ENCODE measurements at regions not wholly inside any gene's neighbourhood (a gene's known extent, or its start where the extent isn't known, plus 50 kb on each side); places are given as distances from the start of the nearest gene placed in this dataset.

- Histone ChIP-seq H3K36me3 (ENCODE audit: control insufficient read depth in 2 of 4, insufficient read depth in 4 of 4, low read length in 3 of 4) (no peaks in the 10 kb centered on the region), H3K79me2 (ENCODE audit: control insufficient read depth in 1 of 2, insufficient read depth in 2 of 2, low read length in 2 of 2) (no peaks in the 10 kb centered on the region), H4K8ac (ENCODE audit: extremely low read depth, insufficient read depth, low read length) (no peak overlapping the region), H3K56ac (replicated peaks; ENCODE audit: insufficient read length, low read depth, low read length) (no peak overlapping the region), H3K18ac (ENCODE audit: extremely low read depth, low read length) (no peak overlapping the region), H2BK20ac (ENCODE audit: low read length) (no peak overlapping the region), H4K20me1 (replicated peaks in 1 of 2; ENCODE audit: control insufficient read depth in 1 of 2, insufficient read depth in 2 of 2, low read length in 2 of 2) (no peaks in the 10 kb centered on the region), H2BK120ac (replicated peaks; ENCODE audit: low read depth, low read length) (no peak overlapping the region), H2AFZ (ENCODE audit: low read length) (no peak overlapping the region), H2BK15ac (ENCODE audit: low read length) (no peak overlapping the region), H2BK5ac (ENCODE audit: low read depth, low read length) (no peak overlapping the region), H3K27ac (ENCODE audit: low read depth, low read length) (no peak overlapping the region), H3K9ac (replicated peaks in 1 of 4; ENCODE audit: extremely low read depth in 1 of 4, low read depth in 3 of 4, low read length in 3 of 4) (no peak overlapping the region), H3K23me2 (ENCODE audit: low read depth, low read length) (no peaks in the 10 kb centered on the region), H3K4me2 (ENCODE audit: insufficient read depth in 1 of 2, low read depth in 2 of 2, low read length in 2 of 2) (no peak overlapping the region), H3K79me1 (ENCODE audit: low read depth, low read length) (no peaks in the 10 kb centered on the region), H3K9me3 (ENCODE audit: insufficient read depth in 2 of 2, low read depth in 1 of 2, low read length in 1 of 2) (no peaks in the 10 kb centered on the region), H4K5ac (ENCODE audit: insufficient read length, low read depth, low read length) (no peak overlapping the region), H3K4me1 (replicated peaks in 1 of 4; ENCODE audit: control insufficient read depth in 3 of 4, insufficient read depth in 4 of 4, low read length in 3 of 4) (no peaks in the 10 kb centered on the region; a peak in 1 of 7 replicates), H2AK5ac (ENCODE audit: low read depth, low read length) (no peak overlapping the region), H2BK12ac (ENCODE audit: low read depth, low read length) (no peak overlapping the region), H3K4me3 (ENCODE audit: extremely low read depth in 1 of 4, insufficient read depth in 2 of 4, low read depth in 3 of 4, low read length in 4 of 4) (no peak overlapping the region), H3K14ac (ENCODE audit: insufficient read length) (no peak overlapping the region), H3K23ac (ENCODE audit: insufficient read length) (no peak overlapping the region), H3K4ac (replicated peaks; ENCODE audit: insufficient read length, low read depth, low read length) (no peak overlapping the region), H3K27me3 (replicated peaks in 1 of 4; ENCODE audit: control insufficient read depth in 3 of 4, extremely low read depth in 1 of 4, insufficient read depth in 3 of 4, low read length in 3 of 4) (no peaks in the 10 kb centered on the region), H4K91ac (replicated peaks; ENCODE audit: insufficient read length, low read length) (no peak overlapping the region)
- DNase-seq (ENCODE audit: low read depth in 1 of 2, low spot score in 2 of 2) = no peak
- ChIA-PET POLR2A (ENCODE audit: partially characterized antibody) (no interaction called here), CTCF (ENCODE audit: partially characterized antibody) (interaction anchor here (0.9 to 1.7 kb wide), 2 partner anchors 9 to 14 kb away, joined by 4 to 8 read pairs; no protein-coding TSS in a partner anchor)
- TF ChIP-seq BRCA1 (IDR thresholded peaks at IDR 0.05; ENCODE audit: low read depth, low read length) (no peak), RFX5 (IDR thresholded peaks at IDR 0.05; ENCODE audit: borderline replicate concordance, low read depth, low read length) (no peak), RAD21 (IDR thresholded peaks at IDR 0.05 in 1 of 2, conservative IDR thresholded peaks at IDR 0.05 in 1 of 2; ENCODE audit: low read depth in 2 of 2, low read length in 2 of 2) (no peak), SRF (IDR thresholded peaks at IDR 0.05; ENCODE audit: low read depth, low read length) (no peak), RNF2 (IDR thresholded peaks at IDR 0.05; ENCODE audit: borderline replicate concordance, low read depth, low read length, missing control alignments, poor library complexity, severe bottlenecking) (no peak), JUN (IDR thresholded peaks at IDR 0.05; ENCODE audit: low read depth, low read length) (no peak), SAP30 (IDR thresholded peaks at IDR 0.05; ENCODE audit: insufficient read depth, insufficient replicate concordance, low read length) (no peak), TBP (IDR thresholded peaks at IDR 0.05; ENCODE audit: low read depth, low read length) (no peak)
- FAIRE-seq = no peak
- WGBS, 2 experiments (ENCODE audit: extremely low coverage in 1 of 2, insufficient coverage in 1 of 2, insufficient read length in 1 of 2, insufficient replicate concordance in 2 of 2, low coverage in 1 of 2, low lambda C conversion rate in 2 of 2, missing lambda C conversion rate in 1 of 2) = 88% methylated on average over 5 of the region's 5 CpGs; no CpG with 5 or more reads in 1 of the 2 experiments
These were observed 213.7 kb downstream of the ANKRD60 start for GRCh38 chr20:58014628-58015315.

All from H1 (cell line).